GM23338 (cell line): ENCODE measurements at regions not wholly inside any gene's neighbourhood (a gene's known extent, or its start where the extent isn't known, plus 50 kb on each side); places are given as distances from the start of the nearest gene placed in this dataset.

Experiments used
- ATAC-seq: fragments of 200-7000 bp; cut with Tn5 transposase; 3 replicates; pipeline ENCODE4 v1.9.1; 2020
- DNase-seq: peaks from one replicate; pipeline ENCODE4 v3.0.0-alpha.2; 2015; ENCODE audit warnings: low spot score
- H2AFZ ChIP-seq: fragments of 200-600 bp; sonication (generic); 2 replicates; pipeline ENCODE4 v1.8.0; 2016; ENCODE audit warnings: antibody characterized with exemption, mild to moderate bottlenecking, moderate library complexity
- H3F3A ChIP-seq: fragments of 200-600 bp; sonication (generic); replicated peaks from 2 replicates; pipeline ENCODE4 v1.8.0; 2017; ENCODE audit warnings: antibody characterized with exemption, mixed run types, low read depth
- H3K27ac ChIP-seq: fragments of 200-600 bp; sonication (generic); 2 replicates; pipeline ENCODE4 v1.6.1; 2016; ENCODE audit warnings: low read depth
- H3K27me3 ChIP-seq: fragments of 200-600 bp; sonication (generic); 2 replicates; pipeline ENCODE4 v1.8.0; 2016; ENCODE audit warnings: mild to moderate bottlenecking, mixed run types, moderate library complexity; ENCODE audit not compliant: insufficient read depth
- H3K36me3 ChIP-seq: fragments of 200-600 bp; sonication (generic); 2 replicates; pipeline ENCODE4 v1.8.0; 2016; ENCODE audit warnings: mild to moderate bottlenecking; ENCODE audit not compliant: insufficient read depth
- H3K4me1 ChIP-seq: fragments of 200-600 bp; sonication (generic); 2 replicates; pipeline ENCODE4 v1.8.0; 2016; ENCODE audit warnings: mild to moderate bottlenecking, moderate library complexity; ENCODE audit not compliant: insufficient read depth
- H3K4me2 ChIP-seq: fragments of 200-600 bp; sonication (generic); 2 replicates; pipeline ENCODE4 v1.7.1; 2017; ENCODE audit warnings: mixed run types
- H3K4me3 ChIP-seq: fragments of 200-600 bp; sonication (generic); 2 replicates; pipeline ENCODE4 v1.6.1; 2016; ENCODE audit warnings: mixed run types
- H3K79me2 ChIP-seq: fragments of 200-600 bp; sonication (generic); replicated peaks from 2 replicates; pipeline ENCODE4 v1.8.0; 2017; ENCODE audit warnings: mild to moderate bottlenecking; ENCODE audit not compliant: insufficient read depth
- H3K9me2 ChIP-seq: fragments of 200-600 bp; sonication (generic); 2 replicates; pipeline ENCODE4 v1.8.0; 2017; ENCODE audit not compliant: insufficient read depth
- H4K20me1 ChIP-seq: fragments of 200-600 bp; sonication (generic); replicated peaks from 2 replicates; pipeline ENCODE4 v1.8.0; 2017; ENCODE audit warnings: mild to moderate bottlenecking; ENCODE audit not compliant: insufficient read depth
- H3K27ac Mint-ChIP-seq: 2 replicates; pipeline ENCODE4 v1.8.0; 2020; ENCODE audit warnings: inconsistent platforms, mild to moderate bottlenecking, moderate library complexity, mixed read lengths
- H3K27me3 Mint-ChIP-seq: 3 replicates; pipeline ENCODE4 v1.8.0; 2022; ENCODE audit warnings: low read depth, mild to moderate bottlenecking, moderate library complexity, mixed read lengths, inconsistent platforms; ENCODE audit not compliant: insufficient read depth, poor library complexity
- H3K36me3 Mint-ChIP-seq: 3 replicates; pipeline ENCODE4 v1.8.0; 2021; ENCODE audit warnings: low read depth, mild to moderate bottlenecking, inconsistent platforms, moderate library complexity, mixed read lengths
- H3K4me1 Mint-ChIP-seq: 3 replicates; pipeline ENCODE4 v1.8.0; 2020; ENCODE audit warnings: mild to moderate bottlenecking, inconsistent platforms, mixed read lengths
- H3K4me3 Mint-ChIP-seq: 3 replicates; pipeline ENCODE4 v1.8.0; 2021; ENCODE audit warnings: moderate library complexity, mild to moderate bottlenecking, inconsistent platforms, mixed read lengths
- H3K9me3 Mint-ChIP-seq: 3 replicates; pipeline ENCODE4 v1.8.0; 2020; ENCODE audit warnings: moderate library complexity, mild to moderate bottlenecking, inconsistent platforms, mixed read lengths
- EZH2 ChIP-seq: fragments of 200-600 bp; sonication (generic); IDR thresholded peaks from one replicate; pipeline ENCODE4 v1.8.0; 2017; ENCODE audit warnings: antibody characterized with exemption, mild to moderate bottlenecking, low read depth; ENCODE audit not compliant: unreplicated experiment
- EZH2phosphoT487 ChIP-seq: fragments of 200-600 bp; sonication (generic); IDR thresholded peaks from one replicate; pipeline ENCODE4 v1.8.1; 2018; ENCODE audit warnings: antibody characterized with exemption; ENCODE audit not compliant: unreplicated experiment
- JUNB ChIP-seq: IDR thresholded peaks from one replicate; pipeline ENCODE4 v1.6.1; 2016; ENCODE audit warnings: antibody characterized with exemption; ENCODE audit not compliant: unreplicated experiment
- NANOG ChIP-seq: IDR thresholded peaks from 2 replicates; pipeline ENCODE4 v1.6.1; 2016; ENCODE audit warnings: antibody characterized with exemption, borderline replicate concordance
- POLR2AphosphoS5 ChIP-seq: IDR thresholded peaks from 2 replicates; pipeline ENCODE4 v1.6.1; 2016; ENCODE audit warnings: antibody characterized with exemption, low read depth
- STAT1 ChIP-seq: IDR thresholded peaks from one replicate; pipeline ENCODE4 v1.6.1; 2016; ENCODE audit warnings: antibody characterized with exemption; ENCODE audit not compliant: unreplicated experiment
- TF ChIP-seq, protein P1 (sequence below): fragments of 250-450 bp; sonication (Bioruptor Pico); IDR thresholded peaks from 2 replicates; pipeline ENCODE4 v1.5.0; 2020; ENCODE audit warnings: mild to moderate bottlenecking, moderate library complexity
- TF ChIP-seq, protein P2 (sequence below): IDR thresholded peaks from 2 replicates; pipeline ENCODE4 v1.6.1; 2016; ENCODE audit warnings: antibody characterized with exemption

DNA sequence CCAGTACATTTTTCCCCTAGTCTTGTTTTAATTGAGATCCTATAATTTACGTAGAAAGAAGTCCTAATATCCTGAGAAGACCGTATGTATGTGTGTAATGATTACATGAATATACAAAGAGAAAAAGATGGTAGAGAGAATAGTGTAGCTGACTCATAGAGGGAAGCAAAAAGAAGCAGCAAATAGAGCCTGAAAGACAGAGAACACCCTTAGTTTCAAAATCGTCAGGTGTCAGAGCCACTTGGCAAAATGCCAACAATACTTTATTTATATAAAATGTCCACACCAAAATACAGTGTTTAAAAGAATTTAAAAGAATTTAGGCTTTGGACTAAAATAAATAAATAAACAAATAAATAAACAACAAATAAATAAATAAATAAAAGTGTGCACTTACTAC, 1414.1 kb upstream of the EYS start (continued):
- TF ChIP-seq, protein P1, sequence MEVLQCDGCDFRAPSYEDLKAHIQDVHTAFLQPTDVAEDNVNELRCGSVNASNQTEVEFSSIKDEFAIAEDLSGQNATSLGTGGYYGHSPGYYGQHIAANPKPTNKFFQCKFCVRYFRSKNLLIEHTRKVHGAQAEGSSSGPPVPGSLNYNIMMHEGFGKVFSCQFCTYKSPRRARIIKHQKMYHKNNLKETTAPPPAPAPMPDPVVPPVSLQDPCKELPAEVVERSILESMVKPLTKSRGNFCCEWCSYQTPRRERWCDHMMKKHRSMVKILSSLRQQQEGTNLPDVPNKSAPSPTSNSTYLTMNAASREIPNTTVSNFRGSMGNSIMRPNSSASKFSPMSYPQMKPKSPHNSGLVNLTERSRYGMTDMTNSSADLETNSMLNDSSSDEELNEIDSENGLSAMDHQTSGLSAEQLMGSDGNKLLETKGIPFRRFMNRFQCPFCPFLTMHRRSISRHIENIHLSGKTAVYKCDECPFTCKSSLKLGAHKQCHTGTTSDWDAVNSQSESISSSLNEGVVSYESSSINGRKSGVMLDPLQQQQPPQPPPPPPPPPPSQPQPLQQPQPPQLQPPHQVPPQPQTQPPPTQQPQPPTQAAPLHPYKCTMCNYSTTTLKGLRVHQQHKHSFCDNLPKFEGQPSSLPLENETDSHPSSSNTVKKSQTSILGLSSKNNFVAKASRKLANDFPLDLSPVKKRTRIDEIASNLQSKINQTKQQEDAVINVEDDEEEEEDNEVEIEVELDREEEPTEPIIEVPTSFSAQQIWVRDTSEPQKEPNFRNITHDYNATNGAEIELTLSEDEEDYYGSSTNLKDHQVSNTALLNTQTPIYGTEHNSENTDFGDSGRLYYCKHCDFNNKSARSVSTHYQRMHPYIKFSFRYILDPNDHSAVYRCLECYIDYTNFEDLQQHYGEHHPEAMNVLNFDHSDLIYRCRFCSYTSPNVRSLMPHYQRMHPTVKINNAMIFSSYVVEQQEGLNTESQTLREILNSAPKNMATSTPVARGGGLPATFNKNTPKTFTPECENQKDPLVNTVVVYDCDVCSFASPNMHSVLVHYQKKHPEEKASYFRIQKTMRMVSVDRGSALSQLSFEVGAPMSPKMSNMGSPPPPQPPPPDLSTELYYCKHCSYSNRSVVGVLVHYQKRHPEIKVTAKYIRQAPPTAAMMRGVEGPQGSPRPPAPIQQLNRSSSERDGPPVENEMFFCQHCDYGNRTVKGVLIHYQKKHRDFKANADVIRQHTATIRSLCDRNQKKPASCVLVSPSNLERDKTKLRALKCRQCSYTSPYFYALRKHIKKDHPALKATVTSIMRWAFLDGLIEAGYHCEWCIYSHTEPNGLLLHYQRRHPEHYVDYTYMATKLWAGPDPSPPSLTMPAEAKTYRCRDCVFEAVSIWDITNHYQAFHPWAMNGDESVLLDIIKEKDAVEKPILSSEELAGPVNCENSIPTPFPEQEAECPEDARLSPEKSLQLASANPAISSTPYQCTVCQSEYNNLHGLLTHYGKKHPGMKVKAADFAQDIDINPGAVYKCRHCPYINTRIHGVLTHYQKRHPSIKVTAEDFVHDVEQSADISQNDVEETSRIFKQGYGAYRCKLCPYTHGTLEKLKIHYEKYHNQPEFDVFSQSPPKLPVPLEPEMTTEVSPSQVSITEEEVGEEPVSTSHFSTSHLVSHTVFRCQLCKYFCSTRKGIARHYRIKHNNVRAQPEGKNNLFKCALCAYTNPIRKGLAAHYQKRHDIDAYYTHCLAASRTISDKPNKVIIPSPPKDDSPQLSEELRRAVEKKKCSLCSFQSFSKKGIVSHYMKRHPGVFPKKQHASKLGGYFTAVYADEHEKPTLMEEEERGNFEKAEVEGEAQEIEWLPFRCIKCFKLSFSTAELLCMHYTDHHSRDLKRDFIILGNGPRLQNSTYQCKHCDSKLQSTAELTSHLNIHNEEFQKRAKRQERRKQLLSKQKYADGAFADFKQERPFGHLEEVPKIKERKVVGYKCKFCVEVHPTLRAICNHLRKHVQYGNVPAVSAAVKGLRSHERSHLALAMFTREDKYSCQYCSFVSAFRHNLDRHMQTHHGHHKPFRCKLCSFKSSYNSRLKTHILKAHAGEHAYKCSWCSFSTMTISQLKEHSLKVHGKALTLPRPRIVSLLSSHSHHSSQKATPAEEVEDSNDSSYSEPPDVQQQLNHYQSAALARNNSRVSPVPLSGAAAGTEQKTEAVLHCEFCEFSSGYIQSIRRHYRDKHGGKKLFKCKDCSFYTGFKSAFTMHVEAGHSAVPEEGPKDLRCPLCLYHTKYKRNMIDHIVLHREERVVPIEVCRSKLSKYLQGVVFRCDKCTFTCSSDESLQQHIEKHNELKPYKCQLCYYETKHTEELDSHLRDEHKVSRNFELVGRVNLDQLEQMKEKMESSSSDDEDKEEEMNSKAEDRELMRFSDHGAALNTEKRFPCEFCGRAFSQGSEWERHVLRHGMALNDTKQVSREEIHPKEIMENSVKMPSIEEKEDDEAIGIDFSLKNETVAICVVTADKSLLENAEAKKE (CRISPR knock-in tag), result no peak
- TF ChIP-seq POLR2AphosphoS5 (no peak), NANOG (no peak), JUNB (no peak)

DNA sequence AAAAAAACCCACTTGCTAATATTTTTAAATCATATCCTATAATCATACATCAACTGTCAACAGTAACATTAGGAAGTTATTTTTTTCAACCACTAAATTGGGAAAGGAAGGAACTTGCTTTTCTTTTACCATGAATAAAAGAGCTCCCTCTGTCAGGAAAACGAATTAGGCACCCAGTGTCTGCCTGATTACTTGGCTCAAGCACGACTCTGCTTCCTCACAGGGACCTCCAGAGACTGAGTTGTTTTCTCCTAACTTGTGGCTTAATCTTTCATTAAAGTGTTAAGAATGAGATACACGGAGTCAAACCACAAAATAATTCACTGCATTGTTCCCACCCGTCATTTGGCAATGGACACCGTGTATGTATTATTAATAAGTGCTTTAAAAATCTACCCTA, 1405.1 kb upstream of the EYS start:
- Histone ChIP-seq H3K4me3 (no peak overlapping the region), H3K36me3 (no peaks in the 10 kb centered on the region), H3K27ac (no peak overlapping the region), H3K9me2 (no peaks in the 10 kb centered on the region), H2AFZ (no peak overlapping the region), H3K27me3 (no peaks in the 10 kb centered on the region), H3F3A (no peaks in the 10 kb centered on the region), H4K20me1 (no peaks in the 10 kb centered on the region), H3K79me2 (no peaks in the 10 kb centered on the region), H3K4me1 (no peaks in the 10 kb centered on the region), H3K4me2 (no peak overlapping the region)
- TF ChIP-seq, protein P2, sequence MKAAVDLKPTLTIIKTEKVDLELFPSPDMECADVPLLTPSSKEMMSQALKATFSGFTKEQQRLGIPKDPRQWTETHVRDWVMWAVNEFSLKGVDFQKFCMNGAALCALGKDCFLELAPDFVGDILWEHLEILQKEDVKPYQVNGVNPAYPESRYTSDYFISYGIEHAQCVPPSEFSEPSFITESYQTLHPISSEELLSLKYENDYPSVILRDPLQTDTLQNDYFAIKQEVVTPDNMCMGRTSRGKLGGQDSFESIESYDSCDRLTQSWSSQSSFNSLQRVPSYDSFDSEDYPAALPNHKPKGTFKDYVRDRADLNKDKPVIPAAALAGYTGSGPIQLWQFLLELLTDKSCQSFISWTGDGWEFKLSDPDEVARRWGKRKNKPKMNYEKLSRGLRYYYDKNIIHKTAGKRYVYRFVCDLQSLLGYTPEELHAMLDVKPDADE, result no peak
- TF ChIP-seq NANOG (no peak), EZH2 (no peak), STAT1 (no peak), EZH2phosphoT487 (no peak), JUNB (no peak)
- Mint-ChIP-seq H3K27ac (no peak overlapping the region), H3K4me1 (no peaks in the 10 kb centered on the region), H3K27me3 (no peaks in the 10 kb centered on the region), H3K9me3 (peaks cover 7% of the 10 kb centered on the region; the same call in 2 of the 3 replicates), H3K36me3 (no peaks in the 10 kb centered on the region), H3K4me3 (no peak overlapping the region)
- DNase-seq (peak; percentile 23), ATAC-seq (no peak)
